ENCODE measurements at regions not wholly inside any gene's neighbourhood (a gene's known extent, or its start where the extent isn't known, plus 50 kb on each side); places are given as distances from the start of the nearest gene placed in this dataset.
"Not testable (repeated sequence)": the region's sequence is repeated elsewhere in the genome, so short reads cannot be mapped to it uniquely, and the experiment has no call there.

GRCh38 chr12:4202918-4203317 is 70.6 kb upstream of the CCND2 start:
- ATAC-seq (ENCODE audit: low read depth) (no peak), DNase-seq (ENCODE audit: low spot score in 2 of 2) (no peak)
- no peak overlapping the region for H3K4me3 Mint-ChIP-seq
- no peaks in the 10 kb centered on the region for H3K27me3 Mint-ChIP-seq
- no peaks in the 10 kb centered on the region for H3K36me3 Mint-ChIP-seq
- peaks cover 34% of the 10 kb centered on the region for H3K4me1 Mint-ChIP-seq
- H3K27ac Mint-ChIP-seq: no peak overlapping the region
- H3K9me3 Mint-ChIP-seq: no peaks in the 10 kb centered on the region

- H3K27me3 Mint-ChIP-seq: no peaks in the 10 kb centered on the region
- H3K4me1 Mint-ChIP-seq: peaks cover 34% of the 10 kb centered on the region
- no peaks in the 10 kb centered on the region for H3K9me3 Mint-ChIP-seq
- ATAC-seq (ENCODE audit: low read depth): peak; percentile 47
- H3K27ac Mint-ChIP-seq: no peak overlapping the region
- no peaks in the 10 kb centered on the region for H3K36me3 Mint-ChIP-seq
- no peak overlapping the region for H3K4me3 Mint-ChIP-seq
- no peak for DNase-seq (ENCODE audit: low spot score in 2 of 2)
Observed at GRCh38 chr12:4202487-4202886, 71.1 kb upstream of the CCND2 start.

- DNase-seq (ENCODE audit: low spot score in 2 of 2) (peak in 1 of 2 donors; percentile 47), ATAC-seq (ENCODE audit: low read depth) (peak; percentile 92)
- Mint-ChIP-seq H3K36me3 (no peaks in the 10 kb centered on the region), H3K27ac (no peak overlapping the region), H3K4me1 (peaks cover 34% of the 10 kb centered on the region), H3K27me3 (no peaks in the 10 kb centered on the region), H3K9me3 (no peaks in the 10 kb centered on the region), H3K4me3 (no peak overlapping the region)
Observed at GRCh38 chr12:4201333-4202100, 72.0 kb upstream of the CCND2 start.

GRCh38 chr12:4197922-4198763 is 75.4 kb upstream of the CCND2 start:
- Mint-ChIP-seq H3K27me3 (no peaks in the 10 kb centered on the region), H3K4me1 (peaks cover 23% of the 10 kb centered on the region), H3K9me3 (no peaks in the 10 kb centered on the region), H3K4me3 (no peak overlapping the region), H3K36me3 (no peaks in the 10 kb centered on the region), H3K27ac (no peak overlapping the region)
- no peak for DNase-seq (ENCODE audit: low spot score in 2 of 2)
- ATAC-seq (ENCODE audit: low read depth): no peak

- Mint-ChIP-seq H3K4me1 (peaks cover 11% of the 10 kb centered on the region), H3K4me3 (no peak overlapping the region), H3K27ac (no peak overlapping the region), H3K9me3 (no peaks in the 10 kb centered on the region), H3K36me3 (no peaks in the 10 kb centered on the region), H3K27me3 (no peaks in the 10 kb centered on the region)
- no peak for DNase-seq (ENCODE audit: low spot score in 2 of 2)
- no peak for ATAC-seq (ENCODE audit: low read depth)
Observed at GRCh38 chr12:4196805-4197420, 76.6 kb upstream of the CCND2 start.

GRCh38 chr12:4194668-4195067 is 78.9 kb upstream of the CCND2 start:
- peaks cover 4% of the 10 kb centered on the region for H3K4me1 Mint-ChIP-seq
- no peaks in the 10 kb centered on the region for H3K36me3 Mint-ChIP-seq
- no peak overlapping the region for H3K4me3 Mint-ChIP-seq
- H3K27ac Mint-ChIP-seq: no peak overlapping the region
- peak in 1 of 2 donors; percentile 5 for DNase-seq (ENCODE audit: low spot score in 2 of 2)
- peaks cover 2% of the 10 kb centered on the region for H3K27me3 Mint-ChIP-seq
- no peak for ATAC-seq (ENCODE audit: low read depth)
- no peaks in the 10 kb centered on the region for H3K9me3 Mint-ChIP-seq

- Mint-ChIP-seq H3K4me3 (no peak overlapping the region), H3K27me3 (peaks cover 2% of the 10 kb centered on the region), H3K9me3 (no peaks in the 10 kb centered on the region), H3K4me1 (peaks cover 4% of the 10 kb centered on the region), H3K27ac (no peak overlapping the region), H3K36me3 (no peaks in the 10 kb centered on the region)
- DNase-seq (ENCODE audit: low spot score in 2 of 2) (no peak), ATAC-seq (ENCODE audit: low read depth) (no peak)
Observed at GRCh38 chr12:4193821-4194220, 79.7 kb upstream of the CCND2 start.

- DNase-seq (ENCODE audit: low spot score in 2 of 2) (peak in 1 of 2 donors; percentile 5), ATAC-seq (ENCODE audit: low read depth) (peak; percentile 37)
- Mint-ChIP-seq H3K4me1 (peaks cover 4% of the 10 kb centered on the region), H3K9me3 (no peaks in the 10 kb centered on the region), H3K4me3 (no peak overlapping the region), H3K27me3 (peaks cover 2% of the 10 kb centered on the region), H3K36me3 (no peaks in the 10 kb centered on the region), H3K27ac (no peak overlapping the region)
Observed at GRCh38 chr12:4191642-4192041, 81.9 kb upstream of the CCND2 start.

GRCh38 chr12:4191149-4191548 is 82.4 kb upstream of the CCND2 start:
- DNase-seq (ENCODE audit: low spot score in 2 of 2): no peak
- Mint-ChIP-seq H3K4me3 (no peak overlapping the region), H3K27ac (no peak overlapping the region), H3K9me3 (no peaks in the 10 kb centered on the region), H3K27me3 (peaks cover 2% of the 10 kb centered on the region), H3K36me3 (no peaks in the 10 kb centered on the region), H3K4me1 (peaks cover 4% of the 10 kb centered on the region)
- no peak for ATAC-seq (ENCODE audit: low read depth)

GRCh38 chr12:4190366-4191063 is 83.0 kb upstream of the CCND2 start:
- ATAC-seq (ENCODE audit: low read depth): no peak
- peaks cover 4% of the 10 kb centered on the region for H3K4me1 Mint-ChIP-seq
- peaks cover 2% of the 10 kb centered on the region for H3K27me3 Mint-ChIP-seq
- DNase-seq (ENCODE audit: low spot score in 2 of 2): no peak
- H3K27ac Mint-ChIP-seq: no peak overlapping the region
- H3K36me3 Mint-ChIP-seq: no peaks in the 10 kb centered on the region
- no peak overlapping the region for H3K4me3 Mint-ChIP-seq
- no peaks in the 10 kb centered on the region for H3K9me3 Mint-ChIP-seq

GRCh38 chr12:4189721-4190120 is 83.8 kb upstream of the CCND2 start:
- Mint-ChIP-seq H3K9me3 (no peaks in the 10 kb centered on the region), H3K4me1 (peaks cover 2% of the 10 kb centered on the region), H3K4me3 (no peak overlapping the region), H3K36me3 (no peaks in the 10 kb centered on the region), H3K27me3 (peaks cover 2% of the 10 kb centered on the region), H3K27ac (no peak overlapping the region)
- DNase-seq (ENCODE audit: low spot score in 2 of 2) (no peak), ATAC-seq (ENCODE audit: low read depth) (no peak)

- Mint-ChIP-seq H3K4me3 (no peak overlapping the region), H3K27ac (no peak overlapping the region), H3K36me3 (no peaks in the 10 kb centered on the region), H3K9me3 (peaks cover 2% of the 10 kb centered on the region), H3K4me1 (peaks cover 2% of the 10 kb centered on the region), H3K27me3 (peaks cover 2% of the 10 kb centered on the region)
- no peak for DNase-seq (ENCODE audit: low spot score in 2 of 2)
- no peak for ATAC-seq (ENCODE audit: low read depth)
Observed at GRCh38 chr12:4187916-4188315, 85.6 kb upstream of the CCND2 start.

- H3K36me3 Mint-ChIP-seq; H3K4me1 Mint-ChIP-seq; H3K27ac Mint-ChIP-seq; H3K4me3 Mint-ChIP-seq; H3K9me3 Mint-ChIP-seq; ATAC-seq (ENCODE audit: low read depth); DNase-seq (ENCODE audit: low spot score in 2 of 2); H3K27me3 Mint-ChIP-seq: not testable (repeated sequence)
Observed at GRCh38 chr12:4187315-4187714, 86.2 kb upstream of the CCND2 start.

All from memory B cell (primary cell).